ENCODE measurements at regions not wholly inside any gene's neighbourhood (a gene's known extent, or its start where the extent isn't known, plus 50 kb on each side); places are given as distances from the start of the nearest gene placed in this dataset.

DNA sequence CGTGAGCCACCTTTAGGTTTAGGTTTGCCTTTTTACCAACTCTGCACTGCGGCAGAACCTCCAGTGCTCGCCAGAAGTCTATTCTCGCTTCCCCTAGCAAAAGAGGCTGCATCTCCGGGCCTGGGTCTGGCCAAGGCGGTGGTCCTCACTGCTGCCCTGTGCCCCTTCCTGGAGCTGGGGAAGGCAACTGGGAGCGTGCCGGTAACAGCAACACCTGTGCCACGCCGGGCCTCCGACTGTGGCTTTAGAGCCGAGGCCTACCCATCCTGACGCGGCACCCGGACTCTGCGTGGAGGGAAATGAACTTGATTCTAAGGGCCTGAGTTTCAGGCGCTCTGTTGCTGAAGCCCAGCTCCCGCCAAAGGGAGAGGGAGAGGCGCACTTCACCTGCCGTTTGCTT, 82.4 kb upstream of the SPATA31C2 start:
- no peak overlapping the region for H3K4me3 ChIP-seq (replicated peaks; ENCODE audit: low read depth, low read length)
- DNase-seq (ENCODE audit: low read depth), result no peak
- TF ChIP-seq, protein P1, sequence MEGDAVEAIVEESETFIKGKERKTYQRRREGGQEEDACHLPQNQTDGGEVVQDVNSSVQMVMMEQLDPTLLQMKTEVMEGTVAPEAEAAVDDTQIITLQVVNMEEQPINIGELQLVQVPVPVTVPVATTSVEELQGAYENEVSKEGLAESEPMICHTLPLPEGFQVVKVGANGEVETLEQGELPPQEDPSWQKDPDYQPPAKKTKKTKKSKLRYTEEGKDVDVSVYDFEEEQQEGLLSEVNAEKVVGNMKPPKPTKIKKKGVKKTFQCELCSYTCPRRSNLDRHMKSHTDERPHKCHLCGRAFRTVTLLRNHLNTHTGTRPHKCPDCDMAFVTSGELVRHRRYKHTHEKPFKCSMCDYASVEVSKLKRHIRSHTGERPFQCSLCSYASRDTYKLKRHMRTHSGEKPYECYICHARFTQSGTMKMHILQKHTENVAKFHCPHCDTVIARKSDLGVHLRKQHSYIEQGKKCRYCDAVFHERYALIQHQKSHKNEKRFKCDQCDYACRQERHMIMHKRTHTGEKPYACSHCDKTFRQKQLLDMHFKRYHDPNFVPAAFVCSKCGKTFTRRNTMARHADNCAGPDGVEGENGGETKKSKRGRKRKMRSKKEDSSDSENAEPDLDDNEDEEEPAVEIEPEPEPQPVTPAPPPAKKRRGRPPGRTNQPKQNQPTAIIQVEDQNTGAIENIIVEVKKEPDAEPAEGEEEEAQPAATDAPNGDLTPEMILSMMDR (IDR thresholded peaks at IDR 0.05; ENCODE audit: low read length, missing control alignments), result no peak

DNA sequence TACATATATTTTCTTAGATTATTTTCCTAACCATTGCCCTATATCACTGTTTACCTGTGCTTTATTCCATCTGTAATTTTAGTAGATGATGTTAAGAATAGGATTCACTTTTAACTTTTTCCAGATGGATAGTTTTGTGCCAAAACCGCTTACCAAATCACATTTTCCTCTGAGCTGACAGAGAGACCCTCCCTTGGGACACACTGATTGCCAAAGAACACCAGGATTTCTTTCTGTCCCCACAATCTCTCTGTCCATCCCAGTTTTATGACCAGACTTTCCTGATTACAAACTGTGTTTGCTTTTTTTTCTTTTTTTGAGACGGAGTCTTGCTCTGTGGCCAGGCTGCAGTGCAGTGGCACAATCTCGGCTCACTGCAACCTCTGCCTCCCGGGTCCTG, 81.3 kb upstream of the SPATA31C2 start:
- no peak overlapping the region for H3K4me3 ChIP-seq (replicated peaks; ENCODE audit: low read depth, low read length)
- DNase-seq (ENCODE audit: low read depth), result no peak
- TF ChIP-seq, protein P1 (IDR thresholded peaks at IDR 0.05; ENCODE audit: low read length, missing control alignments), result no peak

DNA sequence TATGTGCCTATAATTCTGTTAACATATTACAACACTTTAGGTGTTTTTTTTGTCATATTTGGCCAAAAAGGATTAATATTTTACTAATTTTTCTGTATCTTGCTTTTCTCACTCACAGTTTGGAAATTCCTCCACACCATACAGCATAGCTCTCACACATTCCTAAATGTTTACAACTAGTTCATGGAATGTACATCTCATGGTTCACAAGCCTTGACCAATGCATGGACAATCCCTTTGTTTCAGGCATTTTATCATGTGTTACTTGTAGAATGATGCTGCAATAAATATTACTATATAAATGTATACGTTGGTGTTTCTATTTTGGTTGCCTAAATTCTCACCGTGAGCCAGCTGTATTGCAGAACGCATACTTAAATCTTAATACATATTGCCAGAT, 80.5 kb upstream of the SPATA31C2 start:
- H3K4me3 ChIP-seq (replicated peaks; ENCODE audit: low read depth, low read length), result no peak overlapping the region
- DNase-seq (ENCODE audit: low read depth), result peak; percentile 23
- TF ChIP-seq, protein P1 (IDR thresholded peaks at IDR 0.05; ENCODE audit: low read length, missing control alignments), result no peak

DNA sequence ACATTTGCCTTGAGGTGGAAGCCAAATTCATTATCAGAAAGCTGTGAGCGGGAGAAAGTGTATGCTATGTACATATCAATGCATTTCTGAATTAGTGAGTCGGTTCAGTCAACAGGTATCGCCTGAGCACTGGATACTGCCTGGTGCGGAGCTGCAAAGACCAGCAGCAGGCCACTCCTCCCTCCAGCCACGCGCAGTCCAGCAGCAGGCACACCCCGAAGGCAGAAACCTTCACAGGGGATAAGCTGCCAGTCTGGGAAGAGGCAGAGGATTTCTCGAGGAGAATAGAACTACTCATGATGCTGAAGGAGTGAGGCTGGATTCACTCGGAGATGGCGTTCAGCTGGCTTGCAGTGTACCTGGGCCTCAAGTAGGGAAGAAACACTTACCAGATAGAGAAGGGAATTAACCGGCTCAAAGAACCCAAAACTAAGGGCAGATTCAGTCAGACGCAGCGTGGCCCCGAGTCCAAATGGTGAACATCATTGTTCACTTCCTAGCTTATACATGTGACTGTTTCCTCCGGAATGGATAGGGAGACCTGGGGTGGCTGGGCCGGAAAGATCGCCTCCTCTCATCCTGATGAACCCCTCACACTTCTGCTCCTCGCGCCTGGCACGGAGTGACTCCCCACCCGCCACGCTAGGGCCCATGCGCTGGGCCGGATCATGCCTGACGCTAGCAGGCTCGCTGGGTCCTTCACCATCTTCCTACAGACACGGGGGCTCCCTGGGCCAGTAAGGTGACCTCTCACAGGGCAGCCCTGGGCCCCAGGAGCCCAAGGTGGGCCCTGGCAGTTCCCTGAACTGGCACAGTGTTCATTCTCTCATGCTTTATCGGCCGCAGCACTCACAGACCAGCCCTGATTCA, 78.1 kb upstream of the SPATA31C2 start:
- no peak overlapping the region for H3K4me3 ChIP-seq (replicated peaks; ENCODE audit: low read depth, low read length)
- no peak for DNase-seq (ENCODE audit: low read depth)
- TF ChIP-seq, protein P1 (IDR thresholded peaks at IDR 0.05; ENCODE audit: low read length, missing control alignments), result no peak

DNA sequence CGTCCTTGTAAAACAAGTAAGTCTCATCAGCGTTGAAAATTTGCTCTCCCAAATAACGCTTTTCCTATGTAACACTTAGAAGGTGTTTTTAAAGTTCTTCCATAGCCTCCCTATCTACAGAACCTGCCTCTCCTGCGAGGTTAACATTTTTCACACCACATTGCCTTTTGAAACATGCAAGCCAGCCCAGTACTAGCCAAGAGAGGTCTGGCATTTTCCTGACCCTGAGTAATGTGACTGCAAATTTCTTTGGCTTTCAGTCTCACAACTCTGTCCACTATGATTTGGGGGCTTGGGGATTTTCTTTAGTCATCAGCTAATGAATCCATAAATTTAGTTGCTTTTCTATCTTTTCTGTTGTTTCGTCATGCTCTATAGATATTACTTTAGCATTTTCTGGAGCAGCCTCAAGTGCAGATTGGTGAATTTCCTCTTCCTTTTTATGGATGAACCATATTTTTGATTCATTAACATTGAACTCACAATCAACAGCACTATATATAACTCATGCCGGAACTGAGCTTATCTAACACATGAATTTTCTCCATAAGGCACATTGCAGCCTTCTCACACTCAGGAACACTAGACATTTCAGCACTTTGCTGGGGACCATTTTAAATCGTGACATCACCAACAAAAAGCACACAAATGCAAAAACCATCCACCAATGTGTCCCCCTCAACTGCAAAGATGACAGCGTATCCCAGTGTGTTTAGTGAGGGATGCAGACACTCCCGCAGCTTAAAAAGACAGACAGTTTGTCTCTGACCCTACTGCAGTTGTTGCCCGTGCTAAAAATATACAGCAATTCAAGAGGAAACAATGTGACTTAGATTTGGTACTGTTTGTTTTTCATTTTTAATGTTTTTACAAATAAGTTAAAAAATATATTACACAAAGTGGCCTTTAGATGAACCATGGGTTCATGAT, 77.2 kb upstream of the SPATA31C2 start:
- DNase-seq (ENCODE audit: low read depth), result no peak
- TF ChIP-seq, protein P1 (IDR thresholded peaks at IDR 0.05; ENCODE audit: low read length, missing control alignments), result no peak
- H3K4me3 ChIP-seq (replicated peaks; ENCODE audit: low read depth, low read length), result no peak overlapping the region

DNA sequence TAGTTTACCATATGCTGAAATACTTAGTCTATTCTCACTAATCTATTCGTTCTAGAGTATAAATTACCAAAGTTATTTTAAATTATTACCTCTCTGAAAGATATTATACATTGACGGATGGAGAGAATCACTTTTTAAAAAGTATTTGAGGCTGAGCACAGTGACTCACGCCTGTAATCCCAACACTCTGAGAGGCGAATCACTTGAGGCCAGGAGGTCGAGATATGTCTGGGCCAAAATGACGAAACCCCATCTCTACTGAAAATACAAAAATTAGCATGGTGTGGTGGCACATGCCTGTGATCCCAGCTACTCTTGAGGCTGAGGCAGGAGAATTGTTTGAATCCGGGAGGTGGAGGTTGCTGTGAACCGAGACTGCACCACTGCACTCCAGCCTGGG, 64.0 kb upstream of the SPATA31C2 start:
- no peak overlapping the region for H3K4me3 ChIP-seq (replicated peaks; ENCODE audit: low read depth, low read length)
- TF ChIP-seq, protein P1 (IDR thresholded peaks at IDR 0.05; ENCODE audit: low read length, missing control alignments), result no peak
- no peak for DNase-seq (ENCODE audit: low read depth)
